ENCODE measurements at regions not wholly inside any gene's neighbourhood (a gene's known extent, or its start where the extent isn't known, plus 50 kb on each side); places are given as distances from the start of the nearest gene placed in this dataset.

GRCh38 chr10:111974325-111974724, 209.2 kb downstream of the GPAM start:
- no peak overlapping the region for H3K4me3 ChIP-seq (ENCODE audit: low read depth, low read length)
- TF ChIP-seq, protein P1, sequence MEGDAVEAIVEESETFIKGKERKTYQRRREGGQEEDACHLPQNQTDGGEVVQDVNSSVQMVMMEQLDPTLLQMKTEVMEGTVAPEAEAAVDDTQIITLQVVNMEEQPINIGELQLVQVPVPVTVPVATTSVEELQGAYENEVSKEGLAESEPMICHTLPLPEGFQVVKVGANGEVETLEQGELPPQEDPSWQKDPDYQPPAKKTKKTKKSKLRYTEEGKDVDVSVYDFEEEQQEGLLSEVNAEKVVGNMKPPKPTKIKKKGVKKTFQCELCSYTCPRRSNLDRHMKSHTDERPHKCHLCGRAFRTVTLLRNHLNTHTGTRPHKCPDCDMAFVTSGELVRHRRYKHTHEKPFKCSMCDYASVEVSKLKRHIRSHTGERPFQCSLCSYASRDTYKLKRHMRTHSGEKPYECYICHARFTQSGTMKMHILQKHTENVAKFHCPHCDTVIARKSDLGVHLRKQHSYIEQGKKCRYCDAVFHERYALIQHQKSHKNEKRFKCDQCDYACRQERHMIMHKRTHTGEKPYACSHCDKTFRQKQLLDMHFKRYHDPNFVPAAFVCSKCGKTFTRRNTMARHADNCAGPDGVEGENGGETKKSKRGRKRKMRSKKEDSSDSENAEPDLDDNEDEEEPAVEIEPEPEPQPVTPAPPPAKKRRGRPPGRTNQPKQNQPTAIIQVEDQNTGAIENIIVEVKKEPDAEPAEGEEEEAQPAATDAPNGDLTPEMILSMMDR (IDR thresholded peaks at IDR 0.05; ENCODE audit: borderline replicate concordance, insufficient read depth, low read depth, low read length): no peak

DNA sequence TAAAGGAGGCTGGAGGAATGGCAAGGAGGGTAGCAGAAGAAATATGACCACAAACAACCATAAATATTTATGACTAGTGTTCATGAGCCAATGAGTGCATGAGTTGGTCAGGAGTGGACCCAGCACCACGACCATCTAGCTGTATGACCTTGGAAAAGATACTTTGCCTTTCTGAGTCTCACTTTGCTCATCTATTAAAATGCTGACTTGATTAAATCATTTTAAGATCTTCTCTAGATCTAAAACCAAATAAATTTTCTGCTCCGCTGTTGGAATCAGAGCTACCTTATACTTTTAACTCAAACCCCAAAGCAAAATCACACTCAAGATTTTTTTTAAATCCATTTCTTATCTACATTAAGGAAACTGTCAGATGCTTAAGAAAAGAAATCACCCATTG, 207.0 kb downstream of the GPAM start:
- H3K4me3 ChIP-seq (ENCODE audit: low read depth, low read length): no peak overlapping the region
- TF ChIP-seq, protein P1 (IDR thresholded peaks at IDR 0.05; ENCODE audit: borderline replicate concordance, insufficient read depth, low read depth, low read length): no peak

DNA sequence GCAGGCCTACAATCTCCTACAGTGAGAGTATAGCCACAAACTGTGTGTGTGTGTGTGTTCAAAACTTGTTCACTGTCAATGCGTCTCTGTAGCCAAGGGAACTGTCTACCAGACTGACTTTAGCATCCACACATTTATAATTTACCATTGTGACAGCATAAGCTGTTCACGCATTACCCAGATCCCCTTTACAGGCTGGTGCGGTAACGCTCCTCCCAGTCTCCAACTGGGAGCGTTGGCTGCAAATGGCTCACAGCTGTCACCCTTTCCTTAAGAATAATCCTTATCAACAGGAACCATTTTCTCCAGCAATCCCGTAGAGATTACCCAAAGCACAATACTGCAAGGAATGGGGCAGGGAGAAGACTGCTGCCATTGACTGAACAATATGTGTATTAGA, 199.5 kb downstream of the GPAM start:
- H3K4me3 ChIP-seq (ENCODE audit: low read depth, low read length): no peak overlapping the region
- TF ChIP-seq, protein P1 (IDR thresholded peaks at IDR 0.05; ENCODE audit: borderline replicate concordance, insufficient read depth, low read depth, low read length): no peak

GRCh38 chr10:111986079-111986478, 197.5 kb downstream of the GPAM start:
- TF ChIP-seq, protein P1 (IDR thresholded peaks at IDR 0.05; ENCODE audit: borderline replicate concordance, insufficient read depth, low read depth, low read length): no peak
- no peak overlapping the region for H3K4me3 ChIP-seq (ENCODE audit: low read depth, low read length)

- H3K4me3 ChIP-seq (ENCODE audit: low read depth, low read length): no peak overlapping the region
- TF ChIP-seq, protein P1 (IDR thresholded peaks at IDR 0.05; ENCODE audit: borderline replicate concordance, insufficient read depth, low read depth, low read length): no peak
These were observed 194.9 kb downstream of the GPAM start for GRCh38 chr10:111988646-111989045.

DNA sequence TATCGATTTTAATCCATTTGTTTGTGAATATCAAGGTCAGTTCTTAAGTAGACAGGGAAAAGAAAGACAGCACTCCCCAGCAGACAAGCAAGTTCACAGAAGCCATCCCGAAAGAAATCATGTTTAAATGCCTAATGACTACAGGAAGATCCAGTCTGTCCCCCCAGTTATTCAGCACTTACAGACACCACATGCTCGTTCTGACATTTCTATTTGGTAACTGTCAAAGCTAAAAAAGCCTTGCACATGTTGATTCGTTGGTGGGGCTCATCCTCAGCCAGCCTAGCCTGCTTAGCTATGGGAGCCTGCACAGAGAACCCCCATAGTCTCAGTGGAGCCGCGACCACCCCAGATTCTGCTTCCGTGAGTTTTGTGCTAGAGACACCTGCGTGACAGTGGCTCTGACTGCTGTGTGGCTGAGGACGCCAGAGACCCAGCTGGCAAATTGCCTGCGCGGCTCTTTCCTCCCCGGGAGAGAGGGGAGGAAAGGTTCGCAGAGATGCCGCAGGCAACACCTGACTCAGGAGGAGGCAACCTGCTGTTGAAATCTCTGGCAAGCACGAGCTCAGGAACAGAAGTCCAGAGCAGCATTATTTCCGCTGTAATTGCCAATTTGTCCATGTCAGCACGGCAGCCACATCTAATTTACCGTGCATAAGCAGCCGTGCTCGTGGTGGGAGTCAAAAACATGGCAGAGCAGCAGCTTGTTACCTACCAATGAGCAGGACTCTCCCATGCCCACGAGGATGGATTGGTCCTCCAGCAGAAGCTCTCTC, 194.2 kb downstream of the GPAM start:
- TF ChIP-seq, protein P1 (IDR thresholded peaks at IDR 0.05; ENCODE audit: borderline replicate concordance, insufficient read depth, low read depth, low read length): no peak
- no peak overlapping the region for H3K4me3 ChIP-seq (ENCODE audit: low read depth, low read length)

DNA sequence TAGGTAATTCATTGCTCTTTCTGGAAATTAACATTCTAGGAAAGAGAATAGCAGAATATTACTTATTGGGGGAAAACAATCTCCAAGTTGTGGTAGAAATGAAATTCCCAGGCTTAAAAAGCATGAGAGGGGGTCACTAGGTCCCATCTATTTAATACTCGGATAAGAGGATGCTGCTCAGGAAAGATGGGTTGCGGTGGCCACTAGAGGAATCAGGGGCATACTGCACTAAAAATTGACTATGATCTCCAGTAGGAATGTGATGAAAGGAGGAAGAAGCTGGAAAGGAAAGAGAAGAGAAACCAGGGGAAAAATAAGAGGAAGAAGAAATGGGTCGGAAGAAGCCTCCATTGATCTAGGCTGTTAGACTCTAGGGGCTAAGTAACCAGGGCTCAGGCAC, 192.8 kb downstream of the GPAM start:
- no peak overlapping the region for H3K4me3 ChIP-seq (ENCODE audit: low read depth, low read length)
- TF ChIP-seq, protein P1 (IDR thresholded peaks at IDR 0.05; ENCODE audit: borderline replicate concordance, insufficient read depth, low read depth, low read length): no peak
